Erythroblast (primary cell): ENCODE measurements at regions not wholly inside any gene's neighbourhood (a gene's known extent, or its start where the extent isn't known, plus 50 kb on each side); places are given as distances from the start of the nearest gene placed in this dataset.

Source experiments
- DNase-seq, 2 experiments: peaks; one replicate each; lab custom pipeline; 2025; lab: John Stamatoyannopoulos, UW
- GATA1 ChIP-seq: IDR thresholded peaks from 2 replicates; pipeline ENCODE4 v1.6.1; 2011; ENCODE audit warnings: low read depth, mild to moderate bottlenecking, control low read depth, low read length, moderate library complexity
- POLR2A ChIP-seq: IDR thresholded peaks from 2 replicates; pipeline ENCODE4 v1.6.1; 2011; ENCODE audit warnings: mild to moderate bottlenecking, low read length

DNA sequence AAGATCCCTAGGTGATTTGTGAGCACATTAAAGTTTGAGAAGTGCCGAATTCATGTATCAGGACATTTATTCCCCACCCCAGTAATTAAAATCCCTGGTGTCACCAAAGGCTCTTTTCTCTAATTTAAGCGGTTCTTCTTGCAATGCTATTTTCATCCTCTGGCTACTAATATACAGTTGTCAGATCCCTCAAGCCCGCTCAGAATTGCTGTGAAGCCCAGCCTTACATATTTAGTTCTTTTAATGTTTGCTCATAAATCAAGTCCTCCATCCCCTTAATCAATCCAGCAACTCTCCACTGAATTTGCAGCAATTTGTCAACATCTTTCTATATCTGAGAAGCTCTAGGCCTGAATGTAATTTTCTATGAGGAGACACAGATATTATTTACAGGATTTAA lies 437.9 kb downstream of the PIK3C3 start:
- TF ChIP-seq GATA1 (no peak), POLR2A (no peak)
- DNase-seq: no peak

- TF ChIP-seq POLR2A (no peak), GATA1 (no peak)
- no peak for DNase-seq
Measured at GRCh38 chr18:42394238-42394637, 439.2 kb downstream of the PIK3C3 start.

GRCh38 chr18:42401131-42401673 lies 446.2 kb downstream of the PIK3C3 start:
- TF ChIP-seq POLR2A: no peak
- TF ChIP-seq GATA1: no peak
- DNase-seq: no peak

DNA sequence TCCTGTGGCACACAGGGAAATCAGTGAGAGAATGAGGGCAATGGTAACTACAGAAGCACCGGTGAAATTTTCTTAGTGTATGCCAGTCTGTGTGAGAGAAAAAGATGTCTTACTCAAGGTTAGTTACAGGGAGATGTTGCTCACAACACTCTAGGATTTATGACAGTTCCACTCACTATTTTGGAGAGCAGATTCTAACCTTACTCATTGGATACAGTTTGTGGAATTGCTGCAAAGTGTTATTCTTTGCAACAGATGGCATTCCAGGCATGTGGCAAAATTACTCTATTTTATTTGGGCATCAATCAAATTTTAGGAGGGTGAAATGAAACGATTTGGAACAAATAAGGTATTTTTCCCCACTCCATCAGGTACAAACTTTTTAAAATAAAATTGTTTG lies 449.1 kb downstream of the PIK3C3 start:
- no peak for TF ChIP-seq POLR2A
- TF ChIP-seq GATA1: no peak
- DNase-seq: no peak

GRCh38 chr18:42409005-42409404 lies 454.0 kb downstream of the PIK3C3 start:
- TF ChIP-seq POLR2A (no peak), GATA1 (no peak)
- no peak for DNase-seq

DNA sequence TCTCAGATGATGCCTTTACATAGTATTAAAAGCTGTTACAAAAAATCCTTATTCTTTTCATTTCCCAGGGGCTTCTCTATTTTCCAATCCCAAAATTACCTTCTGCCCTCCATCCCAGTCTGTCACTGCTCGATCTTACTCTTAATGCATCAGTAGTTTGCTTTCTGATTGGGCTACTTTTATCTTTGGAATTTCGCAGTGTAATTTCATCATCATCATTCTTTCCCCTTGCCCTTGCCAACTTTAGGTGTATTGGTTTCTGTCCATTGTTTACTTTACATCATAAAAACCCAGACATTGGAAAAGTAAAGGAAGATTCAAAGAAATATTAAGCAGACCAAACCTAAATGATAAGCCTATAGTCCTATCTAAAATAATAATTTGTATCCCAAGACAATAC lies 457.2 kb downstream of the PIK3C3 start:
- TF ChIP-seq POLR2A (no peak), GATA1 (no peak)
- DNase-seq: no peak

- no peak for DNase-seq
- TF ChIP-seq GATA1 (no peak), POLR2A (no peak)
Measured at GRCh38 chr18:42412896-42413295, 457.9 kb downstream of the PIK3C3 start.

- no peak for TF ChIP-seq POLR2A
- DNase-seq: no peak
Measured at GRCh38 chr18:42413870-42414269, 458.8 kb downstream of the PIK3C3 start.

GRCh38 chr18:42414756-42415454 lies 459.9 kb downstream of the PIK3C3 start:
- no peak for DNase-seq
- no peak for TF ChIP-seq GATA1
- no peak for TF ChIP-seq POLR2A

DNA sequence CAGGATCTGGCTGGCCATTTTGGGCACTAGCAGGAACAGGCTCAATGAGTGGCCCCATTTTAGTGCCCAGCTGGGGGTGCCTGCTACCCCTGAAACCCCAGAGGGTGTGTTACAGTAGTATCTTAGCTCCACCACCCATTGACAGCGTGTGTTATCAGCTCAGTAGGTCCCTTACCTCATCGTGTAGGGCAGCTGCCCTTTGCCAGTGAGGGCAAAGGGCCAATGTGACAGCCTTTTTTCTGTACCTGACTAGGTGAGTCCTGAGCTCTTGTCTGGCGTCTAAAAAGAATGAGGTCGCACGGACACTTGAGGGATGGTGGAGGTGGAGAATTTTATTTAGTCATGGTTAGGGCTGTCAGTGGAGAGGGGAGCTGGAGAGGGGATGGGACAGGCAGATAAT lies 462.2 kb downstream of the PIK3C3 start:
- DNase-seq: no peak
- TF ChIP-seq GATA1 (no peak), POLR2A (no peak)

GRCh38 chr18:42418121-42418520 lies 463.1 kb downstream of the PIK3C3 start:
- TF ChIP-seq GATA1 (no peak), POLR2A (no peak)
- no peak for DNase-seq

- no peak for DNase-seq
- TF ChIP-seq GATA1: no peak
- no peak for TF ChIP-seq POLR2A
Measured at GRCh38 chr18:42425025-42425424, 470.0 kb downstream of the PIK3C3 start.

- no peak for DNase-seq
- TF ChIP-seq GATA1 (no peak), POLR2A (no peak)
Measured at GRCh38 chr18:42426496-42427015, 471.5 kb downstream of the PIK3C3 start.

GRCh38 chr18:42429196-42429595 lies 474.2 kb downstream of the PIK3C3 start:
- TF ChIP-seq POLR2A (no peak), GATA1 (no peak)
- no peak for DNase-seq

- TF ChIP-seq GATA1: no peak
- no peak for TF ChIP-seq POLR2A
- DNase-seq: no peak
Measured at GRCh38 chr18:42436222-42436765, 481.3 kb downstream of the PIK3C3 start.
